GM18873 (cell line): ENCODE measurements at regions not wholly inside any gene's neighbourhood (a gene's known extent, or its start where the extent isn't known, plus 50 kb on each side); places are given as distances from the start of the nearest gene placed in this dataset.
"Not testable (repeated sequence)": the region's sequence is repeated elsewhere in the genome, so short reads cannot be mapped to it uniquely, and the experiment has no call there.

ENCODE experiments used
- ATAC-seq: cut with Tn5 transposase; IDR thresholded peaks from one replicate; pipeline ENCODE4 v1.9.1; 2021; ENCODE audit warnings: mild to moderate bottlenecking, moderate library complexity, moderate number of reproducible peaks; ENCODE audit not compliant: unreplicated experiment, low FRiP score

GRCh38 chr1:88528792-88529191 is 155.3 kb upstream of the PKN2 start:
- ATAC-seq, result no peak

GRCh38 chr1:88529581-88529980 is 154.5 kb upstream of the PKN2 start:
- ATAC-seq, result no peak

- ATAC-seq, result no peak
Measured at GRCh38 chr1:88530246-88530645, 153.8 kb upstream of the PKN2 start.

- ATAC-seq, result no peak
Measured at GRCh38 chr1:88537787-88538186, 146.3 kb upstream of the PKN2 start.

GRCh38 chr1:88538222-88538899 is 145.7 kb upstream of the PKN2 start:
- ATAC-seq, result no peak

GRCh38 chr1:88540255-88540654 is 143.8 kb upstream of the PKN2 start:
- ATAC-seq, result no peak

- no peak for ATAC-seq
Measured at GRCh38 chr1:88541596-88541995, 142.5 kb upstream of the PKN2 start.

- no peak for ATAC-seq
Measured at GRCh38 chr1:88544195-88544594, 139.9 kb upstream of the PKN2 start.

- no peak for ATAC-seq
Measured at GRCh38 chr1:88549536-88549935, 134.5 kb upstream of the PKN2 start.

GRCh38 chr1:88552226-88552625 is 131.8 kb upstream of the PKN2 start:
- no peak for ATAC-seq

- no peak for ATAC-seq
Measured at GRCh38 chr1:88557014-88557413, 127.1 kb upstream of the PKN2 start.

- ATAC-seq, result no peak
Measured at GRCh38 chr1:88560621-88561020, 123.5 kb upstream of the PKN2 start.

- ATAC-seq, result no peak
Measured at GRCh38 chr1:88562991-88563390, 121.1 kb upstream of the PKN2 start.

GRCh38 chr1:88566615-88567387 is 117.3 kb upstream of the PKN2 start:
- no peak for ATAC-seq

GRCh38 chr1:88571506-88571905 is 112.6 kb upstream of the PKN2 start:
- ATAC-seq, result no peak

GRCh38 chr1:88579598-88579997 is 104.5 kb upstream of the PKN2 start:
- ATAC-seq, result no peak

- ATAC-seq, result no peak
Measured at GRCh38 chr1:88581703-88582102, 102.4 kb upstream of the PKN2 start.

GRCh38 chr1:88593358-88593757 is 90.7 kb upstream of the PKN2 start:
- ATAC-seq, result no peak

GRCh38 chr1:88595355-88596002 is 88.6 kb upstream of the PKN2 start:
- no peak for ATAC-seq

GRCh38 chr1:88597973-88598372 is 86.1 kb upstream of the PKN2 start:
- not testable (repeated sequence) for ATAC-seq

- no peak for ATAC-seq
Measured at GRCh38 chr1:88608139-88608943, 75.7 kb upstream of the PKN2 start.
